Stimulated activated CD8-positive, alpha-beta memory T cell treated with anti-CD3 and anti-CD28 coated beads, Interleukin-2, amount 100 ng/mL, for 1 hour (primary cell): ENCODE measurements at regions not wholly inside any gene's neighbourhood (a gene's known extent, or its start where the extent isn't known, plus 50 kb on each side); places are given as distances from the start of the nearest gene placed in this dataset.

Experiments
- DNase-seq, 2 donors: peaks; one replicate each; pipeline ENCODE4 v3.0.0-alpha.2; 2020; ENCODE audit warnings: low read depth in 2 of 2

GRCh38 chr3:43180027-43180426 is 74.1 kb upstream of the POMGNT2 start:
- DNase-seq = no peak

DNA sequence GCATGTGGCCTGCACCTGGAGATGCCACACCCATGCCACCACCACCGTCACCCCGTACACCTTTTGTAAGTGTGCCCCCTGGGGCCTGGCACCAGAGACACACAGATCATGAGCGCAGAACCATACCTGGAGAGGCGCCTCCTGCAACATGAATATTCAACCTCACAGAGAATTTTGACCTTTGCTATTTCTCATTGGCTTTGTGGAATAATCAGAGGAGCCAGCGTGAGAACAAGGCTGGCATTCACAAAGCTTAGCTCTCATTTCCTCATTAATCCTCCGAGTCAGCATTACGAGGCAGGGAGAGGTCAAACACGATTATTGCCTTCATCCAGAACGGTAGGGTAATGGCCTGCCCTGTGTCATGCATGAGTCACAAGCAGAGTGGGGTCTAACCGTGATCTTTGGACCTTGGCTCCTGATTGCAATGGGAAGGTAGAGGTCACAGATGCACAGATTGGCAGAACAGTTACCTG is 73.0 kb upstream of the POMGNT2 start:
- DNase-seq = no peak

GRCh38 chr3:43177085-43177484 is 71.2 kb upstream of the POMGNT2 start:
- DNase-seq = no peak

GRCh38 chr3:43176666-43177065 is 70.8 kb upstream of the POMGNT2 start:
- DNase-seq = no peak

GRCh38 chr3:43175541-43175940 is 69.7 kb upstream of the POMGNT2 start:
- DNase-seq = no peak

DNA sequence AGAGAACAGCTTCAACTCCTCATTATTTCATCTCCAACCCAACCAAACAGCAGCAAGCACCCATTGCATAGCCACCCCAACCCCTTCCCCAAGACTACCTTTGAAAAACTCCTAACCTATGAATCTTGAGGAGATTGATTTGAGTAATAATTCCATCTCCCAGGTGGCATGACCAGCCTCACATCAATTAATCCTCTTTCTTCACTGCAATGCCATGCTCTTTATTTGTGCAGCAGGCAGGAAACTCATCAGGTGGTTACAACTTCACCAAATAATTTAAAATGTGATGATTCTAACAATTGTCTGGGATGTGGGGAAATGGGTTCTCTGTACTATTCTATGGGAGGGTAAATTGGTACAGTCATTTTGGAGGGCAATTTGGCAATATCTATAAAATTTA is 68.1 kb upstream of the POMGNT2 start:
- DNase-seq = no peak

DNA sequence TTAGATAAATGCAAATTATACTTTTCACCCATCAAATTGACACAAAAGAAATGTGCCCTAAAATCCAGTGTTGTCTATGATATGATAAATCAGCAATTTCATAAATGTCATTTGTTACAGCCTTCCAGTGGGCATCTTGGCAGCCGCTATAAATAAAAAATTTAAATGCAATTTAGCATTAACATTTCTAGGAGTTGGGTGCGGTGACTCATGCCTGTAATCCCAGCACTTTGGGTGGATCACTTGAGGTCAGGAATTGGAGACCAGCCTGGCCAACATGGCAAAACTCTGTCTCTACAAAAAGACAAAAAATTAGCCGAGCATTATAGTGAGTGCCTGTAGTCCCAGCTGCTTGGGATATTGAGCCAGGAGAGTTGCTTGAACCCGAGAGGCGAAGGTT is 65.9 kb upstream of the POMGNT2 start:
- no peak for DNase-seq

DNA sequence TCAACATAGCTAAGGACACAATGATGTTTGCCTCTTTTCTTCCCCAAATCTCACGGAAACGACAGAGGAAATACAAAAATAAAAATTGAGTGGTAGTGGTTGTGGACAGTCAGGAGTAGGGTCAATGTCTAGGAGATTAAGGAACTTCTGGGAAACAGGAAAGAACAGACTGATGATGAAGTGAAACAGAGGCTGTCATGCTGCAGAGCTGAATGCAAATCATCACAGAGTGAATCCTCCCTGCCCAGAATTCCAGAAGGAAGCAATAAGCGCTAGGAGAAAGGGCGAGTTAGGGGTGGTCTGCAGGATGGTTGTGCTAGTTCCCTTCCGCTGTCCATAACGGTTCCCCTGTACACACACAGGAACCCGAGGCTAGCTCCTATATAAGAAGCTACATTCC is 64.7 kb upstream of the POMGNT2 start:
- no peak for DNase-seq

DNA sequence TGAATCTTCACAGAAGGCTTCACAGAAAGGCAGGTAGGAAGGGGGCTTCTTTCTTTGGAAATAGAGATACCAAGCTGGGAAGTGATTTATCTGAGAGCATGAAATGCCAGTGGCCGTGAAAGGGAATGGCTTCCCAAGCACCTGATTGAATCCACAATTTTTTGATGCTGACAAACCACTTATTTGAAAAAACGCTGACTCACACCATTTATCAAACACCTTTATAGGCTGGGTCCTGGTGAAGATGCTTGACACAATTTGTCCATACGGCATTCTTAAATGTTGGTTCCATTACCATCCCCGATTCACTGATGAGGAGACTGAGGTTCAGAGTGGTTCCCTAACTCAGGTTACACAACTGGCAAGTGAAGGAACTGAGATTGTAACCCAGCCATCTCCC is 64.1 kb upstream of the POMGNT2 start:
- no peak for DNase-seq

DNA sequence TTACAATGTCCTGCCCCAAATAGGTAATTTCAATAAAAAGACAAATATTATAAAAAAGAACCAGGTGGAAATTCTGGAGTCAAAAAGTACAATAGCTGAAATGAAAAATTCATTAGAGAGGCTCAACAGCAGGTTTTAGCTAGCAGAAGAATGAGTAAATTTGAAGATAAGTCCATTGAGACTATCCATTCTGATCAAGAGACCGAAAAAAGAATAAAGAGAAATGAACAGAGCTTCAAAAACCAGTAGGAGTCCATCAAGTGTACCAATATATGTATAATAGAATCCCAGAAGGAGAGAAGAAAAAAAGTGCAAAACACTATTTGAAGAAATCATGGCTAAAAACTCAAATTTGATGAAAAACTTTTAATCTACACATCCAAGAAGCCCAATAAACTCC is 60.5 kb upstream of the POMGNT2 start:
- DNase-seq = no peak

DNA sequence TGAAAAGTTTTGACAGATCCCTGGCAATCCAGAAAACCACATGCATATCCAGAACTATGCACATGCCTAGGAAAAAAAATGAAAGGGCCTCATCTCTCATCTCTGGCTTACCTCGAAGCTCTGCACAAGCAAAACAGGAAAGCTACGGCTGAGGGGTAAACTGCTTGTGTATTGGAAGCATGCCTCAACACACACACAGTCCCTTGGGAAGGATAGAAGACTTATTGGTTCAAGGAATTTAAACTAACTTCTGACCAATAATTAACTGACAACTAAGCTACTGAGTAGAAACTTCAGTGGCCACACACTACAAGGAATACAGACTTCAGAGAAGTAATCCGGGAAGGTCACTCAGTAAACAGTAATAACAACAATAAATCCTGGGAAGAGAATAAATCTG is 59.9 kb upstream of the POMGNT2 start:
- DNase-seq = no peak

- DNase-seq = no peak
These were observed 58.1 kb upstream of the POMGNT2 start for GRCh38 chr3:43163895-43164493.

- peak in 1 of 2 donors; percentile 14 for DNase-seq
These were observed 56.6 kb upstream of the POMGNT2 start for GRCh38 chr3:43162230-43163084.

DNA sequence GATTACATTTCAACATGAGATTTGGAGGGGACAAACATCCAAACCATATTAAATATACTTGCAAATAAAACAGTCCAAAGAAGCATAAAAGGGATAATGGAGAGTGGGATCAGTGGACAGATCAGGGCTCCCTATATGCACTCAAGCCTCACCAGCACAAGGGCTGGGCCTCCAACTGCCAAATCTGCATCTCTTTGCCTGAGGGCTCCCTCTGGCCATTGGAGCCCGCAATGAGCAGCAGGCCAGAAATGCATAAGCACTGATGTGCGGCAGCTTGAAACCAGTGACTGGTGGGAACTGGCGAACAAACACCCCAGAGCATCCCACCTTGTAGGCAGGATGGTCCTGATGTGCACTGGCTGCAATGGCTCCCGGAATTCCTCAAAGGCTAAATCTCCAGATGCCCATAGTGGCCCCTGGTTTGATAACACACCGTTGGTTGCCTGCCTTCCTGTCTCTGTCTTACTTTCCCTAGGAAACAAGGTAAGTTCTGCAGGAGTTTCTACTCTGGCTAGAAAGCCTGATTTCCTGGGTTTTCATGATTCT is 55.9 kb upstream of the POMGNT2 start:
- DNase-seq = no peak

DNA sequence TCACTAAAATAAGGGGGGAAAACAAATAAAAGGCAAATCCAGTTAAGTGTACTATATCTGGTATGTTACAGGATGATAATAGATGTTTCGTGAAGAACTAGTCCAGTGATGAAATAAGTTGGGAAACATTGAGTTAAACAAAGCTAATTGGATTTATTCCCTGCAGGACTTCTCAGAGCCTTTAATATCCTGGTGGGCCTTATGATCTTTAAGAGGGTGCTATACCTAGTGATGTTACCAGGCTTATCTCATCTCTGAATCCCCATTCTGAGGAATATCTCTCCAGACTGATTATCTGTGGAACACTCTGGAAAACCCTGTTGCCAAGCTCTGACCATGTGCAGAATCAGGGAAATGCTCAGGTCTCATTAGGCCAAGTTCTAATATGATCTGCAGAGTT is 54.8 kb upstream of the POMGNT2 start:
- DNase-seq = no peak

- DNase-seq = no peak
These were observed 54.0 kb upstream of the POMGNT2 start for GRCh38 chr3:43159876-43160255.

DNA sequence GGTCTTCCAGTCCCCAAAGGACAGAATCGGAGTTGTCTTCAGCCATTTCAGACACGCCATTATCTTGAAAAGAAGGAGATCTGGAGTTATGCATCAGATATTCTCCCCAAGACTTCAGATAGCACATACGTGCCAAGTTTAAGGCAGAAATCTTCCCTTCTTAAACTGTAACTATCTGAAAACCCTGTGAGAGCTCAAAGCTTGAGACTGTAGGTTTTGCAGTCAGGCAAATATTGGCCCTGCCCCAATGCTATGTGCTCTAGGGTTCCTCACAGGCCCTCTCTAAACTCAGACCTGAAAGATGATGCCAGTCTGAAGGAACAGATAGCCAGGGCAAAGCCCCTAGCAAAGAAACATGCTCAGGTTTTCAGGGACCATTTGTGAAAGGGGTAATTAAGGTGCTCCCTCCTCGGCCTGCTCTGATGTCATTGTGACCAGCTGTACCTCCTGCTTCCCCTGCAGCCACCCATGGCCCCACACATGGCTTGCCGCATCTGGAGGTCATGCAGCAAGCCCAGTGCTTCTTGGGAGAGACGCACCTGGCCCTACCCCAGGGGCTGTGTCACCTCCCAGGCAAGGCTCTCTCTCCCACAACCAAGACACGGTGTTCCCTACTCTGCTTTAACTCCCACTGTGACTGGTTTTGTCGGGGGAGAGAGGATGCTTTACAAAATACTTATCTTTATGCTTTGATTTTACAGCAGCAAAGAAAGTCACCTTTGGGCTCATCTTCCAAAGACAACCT is 53.4 kb upstream of the POMGNT2 start:
- DNase-seq = no peak

DNA sequence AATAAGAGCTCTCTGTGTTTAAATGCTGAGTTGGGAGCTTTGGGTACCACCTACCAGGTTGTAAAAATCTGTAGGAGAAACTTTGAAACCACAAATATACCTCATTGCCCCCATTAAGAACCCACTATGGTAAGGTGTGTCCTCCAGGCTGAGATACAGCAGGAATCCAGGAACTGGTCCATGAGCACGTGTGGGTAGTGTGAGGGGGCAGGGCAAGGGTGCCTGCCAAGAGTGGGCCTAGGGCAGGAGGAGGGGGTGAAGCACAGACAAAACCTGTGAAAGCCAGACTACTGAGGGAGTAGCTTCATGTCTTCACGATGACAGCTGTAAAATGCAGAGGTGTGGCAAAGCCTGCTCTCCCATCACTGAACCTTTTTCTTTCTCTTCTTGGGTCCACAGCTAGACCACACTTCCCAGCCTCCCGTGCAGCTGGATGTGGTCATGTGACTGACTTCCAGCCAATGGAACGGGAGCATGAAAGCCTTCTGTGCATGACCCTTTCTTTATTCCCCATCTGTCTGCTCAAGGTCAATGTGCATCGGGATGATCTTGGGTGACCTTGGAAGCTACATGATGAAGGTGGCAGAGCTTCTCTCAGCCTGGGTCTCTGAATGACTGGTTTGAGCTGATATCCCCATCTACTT is 51.1 kb upstream of the POMGNT2 start:
- no peak for DNase-seq

- DNase-seq = no peak
These were observed 49.7 kb upstream of the POMGNT2 start for GRCh38 chr3:43155464-43156121.
